ENCODE measurements at regions not wholly inside any gene's neighbourhood (a gene's known extent, or its start where the extent isn't known, plus 50 kb on each side); places are given as distances from the start of the nearest gene placed in this dataset.

- TF ChIP-seq, protein P1, sequence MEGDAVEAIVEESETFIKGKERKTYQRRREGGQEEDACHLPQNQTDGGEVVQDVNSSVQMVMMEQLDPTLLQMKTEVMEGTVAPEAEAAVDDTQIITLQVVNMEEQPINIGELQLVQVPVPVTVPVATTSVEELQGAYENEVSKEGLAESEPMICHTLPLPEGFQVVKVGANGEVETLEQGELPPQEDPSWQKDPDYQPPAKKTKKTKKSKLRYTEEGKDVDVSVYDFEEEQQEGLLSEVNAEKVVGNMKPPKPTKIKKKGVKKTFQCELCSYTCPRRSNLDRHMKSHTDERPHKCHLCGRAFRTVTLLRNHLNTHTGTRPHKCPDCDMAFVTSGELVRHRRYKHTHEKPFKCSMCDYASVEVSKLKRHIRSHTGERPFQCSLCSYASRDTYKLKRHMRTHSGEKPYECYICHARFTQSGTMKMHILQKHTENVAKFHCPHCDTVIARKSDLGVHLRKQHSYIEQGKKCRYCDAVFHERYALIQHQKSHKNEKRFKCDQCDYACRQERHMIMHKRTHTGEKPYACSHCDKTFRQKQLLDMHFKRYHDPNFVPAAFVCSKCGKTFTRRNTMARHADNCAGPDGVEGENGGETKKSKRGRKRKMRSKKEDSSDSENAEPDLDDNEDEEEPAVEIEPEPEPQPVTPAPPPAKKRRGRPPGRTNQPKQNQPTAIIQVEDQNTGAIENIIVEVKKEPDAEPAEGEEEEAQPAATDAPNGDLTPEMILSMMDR (IDR thresholded peaks at IDR 0.05): no peak
- TF ChIP-seq EZH2 (IDR thresholded peaks at IDR 0.05): no peak
These were observed 301.9 kb upstream of the DSEL start for GRCh38 chr18:67818432-67818831.
